ENCODE measurements at regions not wholly inside any gene's neighbourhood (a gene's known extent, or its start where the extent isn't known, plus 50 kb on each side); places are given as distances from the start of the nearest gene placed in this dataset.

DNA sequence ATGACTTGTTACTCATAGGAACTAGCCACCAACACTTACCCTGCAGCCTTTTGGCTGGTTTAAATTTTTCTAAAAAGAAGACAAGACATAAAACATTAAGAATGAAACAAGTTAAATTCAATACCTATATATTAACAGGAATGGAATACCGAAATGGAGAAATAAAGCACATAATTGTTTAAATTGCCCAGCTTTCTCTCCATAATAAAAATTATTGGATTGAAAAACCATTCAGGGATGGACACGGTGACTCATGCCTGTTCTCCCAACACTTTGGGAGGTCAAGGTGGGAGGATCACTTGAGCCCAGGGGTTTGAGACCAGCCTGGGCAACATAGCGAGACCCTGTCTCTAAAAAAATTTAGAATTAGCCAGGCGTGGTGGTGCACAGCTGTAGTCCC is 179.4 kb upstream of the MKLN1 start:
- TF ChIP-seq CTCF (tag by site-specific recombination; IDR thresholded peaks at IDR 0.05) (no peak), ZNF549 (tag by site-specific recombination; IDR thresholded peaks at IDR 0.05) (no peak), SETDB1 (IDR thresholded peaks at IDR 0.05; ENCODE audit: insufficient read length, low read length) (no peak), HOXD13 (CRISPR knock-in tag; IDR thresholded peaks at IDR 0.05; ENCODE audit: borderline replicate concordance) (no peak), MYNN (tag by site-specific recombination; IDR thresholded peaks at IDR 0.05; ENCODE audit: borderline replicate concordance) (no peak), FEZF1 (tag by site-specific recombination; IDR thresholded peaks at IDR 0.05) (no peak), ZFP41 (tag by site-specific recombination; IDR thresholded peaks at IDR 0.05; ENCODE audit: borderline replicate concordance) (no peak)

All from HEK293 (cell line).